ENCODE measurements at regions not wholly inside any gene's neighbourhood (a gene's known extent, or its start where the extent isn't known, plus 50 kb on each side); places are given as distances from the start of the nearest gene placed in this dataset.

GRCh38 chr15:66894986-66895780, 170.2 kb upstream of the SMAD3 start:
- Mint-ChIP-seq H3K9me3 (ENCODE audit: low read depth) (no peaks in the 10 kb centered on the region), H3K4me1 (ENCODE audit: low read depth) (peaks cover 27% of the 10 kb centered on the region), H3K27me3 (ENCODE audit: low read depth) (no peaks in the 10 kb centered on the region), H3K36me3 (ENCODE audit: low read depth) (no peaks in the 10 kb centered on the region), H3K4me3 (ENCODE audit: unreplicated experiment) (no peak overlapping the region), H3K27ac (ENCODE audit: unreplicated experiment) (no peak overlapping the region)
- no peak for DNase-seq (ENCODE audit: low spot score)
- TF ChIP-seq CTCF (IDR thresholded peaks at IDR 0.05), result no peak

- H3K27me3 Mint-ChIP-seq (ENCODE audit: low read depth), result no peaks in the 10 kb centered on the region
- peaks cover 28% of the 10 kb centered on the region for H3K4me1 Mint-ChIP-seq (ENCODE audit: low read depth)
- no peaks in the 10 kb centered on the region for H3K9me3 Mint-ChIP-seq (ENCODE audit: low read depth)
- no peak overlapping the region for H3K4me3 Mint-ChIP-seq (ENCODE audit: unreplicated experiment)
- no peaks in the 10 kb centered on the region for H3K36me3 Mint-ChIP-seq (ENCODE audit: low read depth)
- H3K27ac Mint-ChIP-seq (ENCODE audit: unreplicated experiment), result no peak overlapping the region
- TF ChIP-seq CTCF (IDR thresholded peaks at IDR 0.05), result no peak
- DNase-seq (ENCODE audit: low spot score), result no peak
These were observed 169.5 kb upstream of the SMAD3 start for GRCh38 chr15:66895794-66896453.

GRCh38 chr15:66896611-66897010, 168.8 kb upstream of the SMAD3 start:
- Mint-ChIP-seq H3K27me3 (ENCODE audit: low read depth) (no peaks in the 10 kb centered on the region), H3K4me3 (ENCODE audit: unreplicated experiment) (no peak overlapping the region), H3K27ac (ENCODE audit: unreplicated experiment) (no peak overlapping the region), H3K9me3 (ENCODE audit: low read depth) (no peaks in the 10 kb centered on the region), H3K4me1 (ENCODE audit: low read depth) (peaks cover 35% of the 10 kb centered on the region), H3K36me3 (ENCODE audit: low read depth) (no peaks in the 10 kb centered on the region)
- no peak for DNase-seq (ENCODE audit: low spot score)
- no peak for TF ChIP-seq CTCF (IDR thresholded peaks at IDR 0.05)

GRCh38 chr15:66897416-66897815, 168.0 kb upstream of the SMAD3 start:
- no peak overlapping the region for H3K4me3 Mint-ChIP-seq (ENCODE audit: unreplicated experiment)
- DNase-seq (ENCODE audit: low spot score), result no peak
- H3K4me1 Mint-ChIP-seq (ENCODE audit: low read depth), result peaks cover 31% of the 10 kb centered on the region
- no peaks in the 10 kb centered on the region for H3K9me3 Mint-ChIP-seq (ENCODE audit: low read depth)
- no peaks in the 10 kb centered on the region for H3K36me3 Mint-ChIP-seq (ENCODE audit: low read depth)
- no peaks in the 10 kb centered on the region for H3K27me3 Mint-ChIP-seq (ENCODE audit: low read depth)
- TF ChIP-seq CTCF (IDR thresholded peaks at IDR 0.05), result no peak
- no peak overlapping the region for H3K27ac Mint-ChIP-seq (ENCODE audit: unreplicated experiment)

GRCh38 chr15:66897971-66898370, 167.4 kb upstream of the SMAD3 start:
- no peak for TF ChIP-seq CTCF (IDR thresholded peaks at IDR 0.05)
- peaks cover 30% of the 10 kb centered on the region for H3K4me1 Mint-ChIP-seq (ENCODE audit: low read depth)
- H3K36me3 Mint-ChIP-seq (ENCODE audit: low read depth), result no peaks in the 10 kb centered on the region
- H3K27me3 Mint-ChIP-seq (ENCODE audit: low read depth), result no peaks in the 10 kb centered on the region
- no peak for DNase-seq (ENCODE audit: low spot score)
- peaks cover 1% of the 10 kb centered on the region for H3K9me3 Mint-ChIP-seq (ENCODE audit: low read depth)
- H3K4me3 Mint-ChIP-seq (ENCODE audit: unreplicated experiment), result no peak overlapping the region
- H3K27ac Mint-ChIP-seq (ENCODE audit: unreplicated experiment), result no peak overlapping the region
